NCI-H1417 (cell line): ENCODE measurements at regions not wholly inside any gene's neighbourhood (a gene's known extent, or its start where the extent isn't known, plus 50 kb on each side); places are given as distances from the start of the nearest gene placed in this dataset.
A peak's percentile ranks its signal among the peaks of the same experiment; 100 is the strongest.

Experiments used
- DNase-seq, 3 experiments: peaks; one replicate each; lab custom pipeline; 2025; lab: John Stamatoyannopoulos, UW

- no peak for DNase-seq
Measured at GRCh38 chr3:157807280-157807679, 298.9 kb downstream of the SHOX2 start.

GRCh38 chr3:157805538-157805937 lies 300.7 kb downstream of the SHOX2 start:
- no peak for DNase-seq

- no peak for DNase-seq
Measured at GRCh38 chr3:157794771-157795170, 291.6 kb upstream of the VEPH1 start.

GRCh38 chr3:157793745-157794144 lies 290.5 kb upstream of the VEPH1 start:
- DNase-seq = no peak

- no peak for DNase-seq
Measured at GRCh38 chr3:157789162-157789561, 285.9 kb upstream of the VEPH1 start.

- no peak for DNase-seq
Measured at GRCh38 chr3:157786618-157787017, 283.4 kb upstream of the VEPH1 start.

- no peak for DNase-seq
Measured at GRCh38 chr3:157786211-157786610, 283.0 kb upstream of the VEPH1 start.

GRCh38 chr3:157785102-157785826 lies 282.0 kb upstream of the VEPH1 start:
- no peak for DNase-seq

GRCh38 chr3:157782236-157782635 lies 279.0 kb upstream of the VEPH1 start:
- no peak for DNase-seq

GRCh38 chr3:157776861-157777260 lies 273.6 kb upstream of the VEPH1 start:
- DNase-seq = no peak

- DNase-seq = no peak
Measured at GRCh38 chr3:157775446-157775845, 272.2 kb upstream of the VEPH1 start.

- DNase-seq = no peak
Measured at GRCh38 chr3:157769378-157769777, 266.2 kb upstream of the VEPH1 start.

- DNase-seq = peak in 1 of 3 experiments; percentile 10
Measured at GRCh38 chr3:157767607-157768006, 264.4 kb upstream of the VEPH1 start.

GRCh38 chr3:157763644-157764043 lies 260.4 kb upstream of the VEPH1 start:
- DNase-seq = no peak

- DNase-seq = no peak
Measured at GRCh38 chr3:157759311-157759710, 256.1 kb upstream of the VEPH1 start.

- DNase-seq = peak in 1 of 3 experiments; percentile 19
Measured at GRCh38 chr3:157755233-157755632, 252.0 kb upstream of the VEPH1 start.

GRCh38 chr3:157754451-157754850 lies 251.2 kb upstream of the VEPH1 start:
- peak in 2 of 3 experiments; percentile 20 to 75 for DNase-seq

GRCh38 chr3:157753787-157754136 lies 250.5 kb upstream of the VEPH1 start:
- DNase-seq = peak in 1 of 3 experiments; percentile 72

- peak in 2 of 3 experiments; percentile 38 to 84 for DNase-seq
Measured at GRCh38 chr3:157752956-157753786, 250.0 kb upstream of the VEPH1 start.

- peak in 1 of 3 experiments; percentile 56 for DNase-seq
Measured at GRCh38 chr3:157752554-157752953, 249.3 kb upstream of the VEPH1 start.

- no peak for DNase-seq
Measured at GRCh38 chr3:157751386-157751785, 248.2 kb upstream of the VEPH1 start.

GRCh38 chr3:157746391-157746790 lies 243.2 kb upstream of the VEPH1 start:
- no peak for DNase-seq

- DNase-seq = no peak
Measured at GRCh38 chr3:157741607-157742006, 238.4 kb upstream of the VEPH1 start.
